Fibroblast of lung (primary cell): ENCODE measurements at regions not wholly inside any gene's neighbourhood (a gene's known extent, or its start where the extent isn't known, plus 50 kb on each side); places are given as distances from the start of the nearest gene placed in this dataset.

Experiments used
- EZH2 ChIP-seq: IDR thresholded peaks from 2 replicates; pipeline ENCODE4 v1.5.1; 2012; ENCODE audit warnings: low read length, control low read depth, mild to moderate bottlenecking; ENCODE audit errors: missing control alignments
- TF ChIP-seq, protein P1 (sequence below), 2 donors: IDR thresholded peaks in 1 of 2; conservative IDR thresholded peaks in 1 of 2; 1 replicate in 1 of 2; 2 replicates in 1 of 2; pipeline ENCODE4 v1.5.1; 2011 to 2012; ENCODE audit warnings: low read length in 2 of 2, control low read depth in 1 of 2, inconsistent platforms in 1 of 2, low read depth in 1 of 2, mild to moderate bottlenecking in 1 of 2

- TF ChIP-seq, protein P1, sequence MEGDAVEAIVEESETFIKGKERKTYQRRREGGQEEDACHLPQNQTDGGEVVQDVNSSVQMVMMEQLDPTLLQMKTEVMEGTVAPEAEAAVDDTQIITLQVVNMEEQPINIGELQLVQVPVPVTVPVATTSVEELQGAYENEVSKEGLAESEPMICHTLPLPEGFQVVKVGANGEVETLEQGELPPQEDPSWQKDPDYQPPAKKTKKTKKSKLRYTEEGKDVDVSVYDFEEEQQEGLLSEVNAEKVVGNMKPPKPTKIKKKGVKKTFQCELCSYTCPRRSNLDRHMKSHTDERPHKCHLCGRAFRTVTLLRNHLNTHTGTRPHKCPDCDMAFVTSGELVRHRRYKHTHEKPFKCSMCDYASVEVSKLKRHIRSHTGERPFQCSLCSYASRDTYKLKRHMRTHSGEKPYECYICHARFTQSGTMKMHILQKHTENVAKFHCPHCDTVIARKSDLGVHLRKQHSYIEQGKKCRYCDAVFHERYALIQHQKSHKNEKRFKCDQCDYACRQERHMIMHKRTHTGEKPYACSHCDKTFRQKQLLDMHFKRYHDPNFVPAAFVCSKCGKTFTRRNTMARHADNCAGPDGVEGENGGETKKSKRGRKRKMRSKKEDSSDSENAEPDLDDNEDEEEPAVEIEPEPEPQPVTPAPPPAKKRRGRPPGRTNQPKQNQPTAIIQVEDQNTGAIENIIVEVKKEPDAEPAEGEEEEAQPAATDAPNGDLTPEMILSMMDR (conservative IDR thresholded peaks at IDR 0.05 in 1 of 2, IDR thresholded peaks at IDR 0.05 in 1 of 2; ENCODE audit: low read depth in 1 of 2, low read length in 2 of 2), result no peak
- no peak for TF ChIP-seq EZH2
Measured at GRCh38 chr1:90354704-90355103, 359.8 kb downstream of the ZNF326 start.
